ENCODE measurements at regions not wholly inside any gene's neighbourhood (a gene's known extent, or its start where the extent isn't known, plus 50 kb on each side); places are given as distances from the start of the nearest gene placed in this dataset.
A peak's percentile ranks its signal among the peaks of the same experiment; 100 is the strongest.
"Not testable (repeated sequence)": the region's sequence is repeated elsewhere in the genome, so short reads cannot be mapped to it uniquely, and the experiment has no call there.

DNA sequence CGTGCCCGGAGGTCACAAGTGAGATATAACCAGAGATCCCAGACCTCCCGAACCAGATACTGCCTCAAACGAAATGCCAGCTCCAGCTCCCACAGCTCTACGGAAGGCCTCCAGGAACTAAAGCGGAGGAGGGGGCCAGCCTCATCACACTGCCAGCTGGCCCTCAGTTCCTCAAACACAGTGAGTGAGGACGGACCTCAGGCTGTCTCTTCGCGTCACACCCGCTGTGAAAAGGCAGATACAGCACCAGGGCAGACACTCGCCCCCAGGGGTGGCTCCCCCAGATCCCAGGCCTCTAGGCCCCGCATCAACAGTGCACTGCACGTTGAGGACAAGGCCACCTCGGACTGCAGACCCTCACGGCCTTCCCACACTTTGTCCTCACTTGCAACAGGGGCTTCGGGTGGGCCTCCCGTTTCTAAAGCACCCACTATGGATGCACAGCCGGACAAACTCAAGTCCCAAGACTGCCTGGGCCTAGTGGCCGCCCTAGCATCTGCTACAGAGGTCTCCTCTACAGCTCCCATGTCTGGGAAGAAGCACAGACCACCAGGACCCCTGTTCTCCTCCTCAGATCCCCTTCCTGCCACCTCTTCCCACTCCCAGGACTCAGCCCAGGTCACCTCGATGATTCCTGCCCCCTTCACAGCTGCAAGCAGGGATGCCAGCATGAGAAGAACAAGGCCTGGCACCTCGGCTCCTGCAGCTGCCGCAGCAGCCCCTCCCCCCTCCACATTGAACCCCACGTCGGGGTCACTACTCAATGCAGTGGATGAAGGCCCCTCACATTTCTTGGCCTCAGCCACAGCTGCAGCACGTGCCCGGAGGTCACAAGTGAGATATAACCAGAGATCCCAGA, 149.3 kb upstream of the C1QTNF3 start:
- intact Hi-C loops (cut with DNase I); H3K36me3 ChIP-seq (ENCODE audit: control insufficient read depth in 1 of 2, insufficient read depth in 2 of 2, low read length in 1 of 2); ATAC-seq (ENCODE audit: low FRiP score); H3K27ac ChIP-seq (ENCODE audit: low read depth in 1 of 2, low read length in 2 of 2); H3K4me3 ChIP-seq (ENCODE audit: low read length in 2 of 2); H3K4me1 ChIP-seq (ENCODE audit: control insufficient read depth in 1 of 2, insufficient read depth in 2 of 2, low read length in 2 of 2); H3K27me3 ChIP-seq (ENCODE audit: control insufficient read depth in 1 of 2, insufficient read depth in 2 of 2, low read length in 1 of 2); H3K9me3 ChIP-seq (ENCODE audit: control insufficient read depth, low read length): not testable (repeated sequence)
- WGBS, 2 donors, result 88 to 90% methylated on average over 26 of the region's 26 CpGs
- peak; percentile 67 to 85 for DNase-seq

DNA sequence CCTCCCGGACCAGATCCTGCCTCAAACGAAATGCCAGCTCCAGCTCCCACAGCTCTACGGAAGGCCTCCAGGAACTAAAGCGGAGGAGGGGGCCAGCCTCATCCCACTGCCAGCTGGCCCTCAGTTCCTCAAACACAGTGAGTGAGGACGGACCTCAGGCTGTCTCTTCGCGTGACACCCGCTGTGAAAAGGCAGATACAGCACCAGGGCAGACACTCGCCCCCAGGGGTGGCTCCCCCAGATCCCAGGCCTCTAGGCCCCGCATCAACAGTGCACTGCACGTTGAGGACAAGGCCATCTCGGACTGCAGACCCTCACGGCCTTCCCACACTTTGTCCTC, 149.9 kb upstream of the C1QTNF3 start:
- not testable (repeated sequence) for H3K27ac ChIP-seq (ENCODE audit: low read depth in 1 of 2, low read length in 2 of 2)

DNA sequence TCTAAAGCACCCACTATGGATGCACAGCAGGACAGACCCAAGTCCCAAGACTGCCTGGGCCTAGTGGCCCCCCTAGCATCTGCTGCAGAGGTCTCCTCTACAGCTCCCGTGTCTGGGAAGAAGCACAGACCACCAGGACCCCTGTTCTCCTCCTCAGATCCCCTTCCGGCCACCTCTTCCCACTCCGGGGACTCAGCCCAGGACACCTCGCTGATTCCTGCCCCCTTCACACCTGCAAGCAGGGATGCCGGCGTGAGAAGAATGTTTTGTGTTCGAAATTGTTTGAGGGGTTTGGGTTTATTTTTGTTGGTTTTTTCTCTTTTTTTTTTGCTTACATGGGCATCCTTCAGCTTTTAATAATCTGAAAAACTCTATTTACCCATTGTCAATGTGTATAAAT, 150.3 kb upstream of the C1QTNF3 start:
- DNase-seq, result peak; percentile 48 to 84
- H3K36me3 ChIP-seq (ENCODE audit: control insufficient read depth in 1 of 2, insufficient read depth in 2 of 2, low read length in 1 of 2); H3K9me3 ChIP-seq (ENCODE audit: control insufficient read depth, low read length); ATAC-seq (ENCODE audit: low FRiP score); H3K4me3 ChIP-seq (ENCODE audit: low read length in 2 of 2); intact Hi-C loops (cut with DNase I); H3K27me3 ChIP-seq (ENCODE audit: control insufficient read depth in 1 of 2, insufficient read depth in 2 of 2, low read length in 1 of 2); H3K27ac ChIP-seq (ENCODE audit: low read depth in 1 of 2, low read length in 2 of 2); H3K4me1 ChIP-seq (ENCODE audit: control insufficient read depth in 1 of 2, insufficient read depth in 2 of 2, low read length in 2 of 2): not testable (repeated sequence)
- WGBS, 2 donors, result 93 to 94% methylated on average over 7 of the region's 7 CpGs

More for the DNA sequence above, 149.9 kb upstream of the C1QTNF3 start:
- intact Hi-C loops (cut with DNase I); ATAC-seq (ENCODE audit: low FRiP score); H3K4me1 ChIP-seq (ENCODE audit: control insufficient read depth in 1 of 2, insufficient read depth in 2 of 2, low read length in 2 of 2); H3K4me3 ChIP-seq (ENCODE audit: low read length in 2 of 2); H3K27me3 ChIP-seq (ENCODE audit: control insufficient read depth in 1 of 2, insufficient read depth in 2 of 2, low read length in 1 of 2); H3K9me3 ChIP-seq (ENCODE audit: control insufficient read depth, low read length); H3K36me3 ChIP-seq (ENCODE audit: control insufficient read depth in 1 of 2, insufficient read depth in 2 of 2, low read length in 1 of 2): not testable (repeated sequence)
- peak; percentile 50 to 79 for DNase-seq
- WGBS, 2 donors, result 91 to 92% methylated on average over 10 of the region's 13 CpGs

DNA sequence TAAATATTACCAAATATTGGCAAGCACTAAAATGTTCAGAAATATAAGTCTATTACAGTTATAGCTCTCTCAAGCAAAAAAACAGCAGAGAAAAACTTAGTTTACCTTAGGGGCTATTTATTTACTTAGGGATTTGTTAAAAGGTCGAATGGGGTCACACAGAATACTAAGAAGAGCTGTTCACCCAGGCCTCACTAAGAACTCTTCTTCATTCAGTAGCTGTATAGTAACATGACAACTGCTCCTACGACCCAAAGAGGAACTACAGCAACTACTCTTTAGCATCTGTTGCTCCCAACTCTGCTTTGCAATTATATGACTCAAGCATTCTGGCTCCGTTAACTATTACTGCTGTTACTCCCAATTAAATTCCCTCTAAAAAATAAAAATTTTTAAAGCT, 150.8 kb upstream of the C1QTNF3 start:
- 47 to 63% methylated on average over 2 of the region's 3 CpGs for WGBS, 2 donors
- H3K27ac ChIP-seq (ENCODE audit: low read depth in 1 of 2, low read length in 2 of 2); H3K36me3 ChIP-seq (ENCODE audit: control insufficient read depth in 1 of 2, insufficient read depth in 2 of 2, low read length in 1 of 2); H3K27me3 ChIP-seq (ENCODE audit: control insufficient read depth in 1 of 2, insufficient read depth in 2 of 2, low read length in 1 of 2); H3K4me3 ChIP-seq (ENCODE audit: low read length in 2 of 2); DNase-seq; intact Hi-C loops (cut with DNase I); H3K9me3 ChIP-seq (ENCODE audit: control insufficient read depth, low read length); H3K4me1 ChIP-seq (ENCODE audit: control insufficient read depth in 1 of 2, insufficient read depth in 2 of 2, low read length in 2 of 2); ATAC-seq (ENCODE audit: low FRiP score): not testable (repeated sequence)

DNA sequence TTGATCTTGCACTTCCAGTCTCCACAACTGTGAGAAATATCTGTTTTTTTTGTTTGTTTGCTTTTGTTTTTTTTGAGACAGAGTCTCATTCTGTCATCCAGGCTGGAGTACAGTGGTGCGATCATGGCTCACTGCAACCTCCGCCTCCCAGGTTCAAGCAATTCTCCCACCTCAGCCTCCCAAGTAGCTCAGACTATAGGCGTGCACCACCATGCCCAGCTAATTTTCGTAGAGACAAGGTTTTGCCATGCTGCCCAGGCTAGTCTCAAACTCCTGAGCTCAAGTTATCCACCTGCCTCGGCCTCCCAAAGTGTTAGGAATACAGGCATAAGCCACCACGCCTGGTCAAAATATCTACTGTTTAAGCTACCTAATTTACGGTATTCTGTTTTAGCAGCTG, 153.1 kb upstream of the C1QTNF3 start:
- H3K27ac ChIP-seq (ENCODE audit: low read depth in 1 of 2, low read length in 2 of 2); H3K9me3 ChIP-seq (ENCODE audit: control insufficient read depth, low read length); ATAC-seq (ENCODE audit: low FRiP score); H3K4me3 ChIP-seq (ENCODE audit: low read length in 2 of 2); H3K27me3 ChIP-seq (ENCODE audit: control insufficient read depth in 1 of 2, insufficient read depth in 2 of 2, low read length in 1 of 2); H3K4me1 ChIP-seq (ENCODE audit: control insufficient read depth in 1 of 2, insufficient read depth in 2 of 2, low read length in 2 of 2); H3K36me3 ChIP-seq (ENCODE audit: control insufficient read depth in 1 of 2, insufficient read depth in 2 of 2, low read length in 1 of 2); intact Hi-C loops (cut with DNase I): not testable (repeated sequence)
- peak; percentile 40 to 72 for DNase-seq
- WGBS, 2 donors, result 96 to 97% methylated on average over 6 to 7 of the region's 7 CpGs

DNA sequence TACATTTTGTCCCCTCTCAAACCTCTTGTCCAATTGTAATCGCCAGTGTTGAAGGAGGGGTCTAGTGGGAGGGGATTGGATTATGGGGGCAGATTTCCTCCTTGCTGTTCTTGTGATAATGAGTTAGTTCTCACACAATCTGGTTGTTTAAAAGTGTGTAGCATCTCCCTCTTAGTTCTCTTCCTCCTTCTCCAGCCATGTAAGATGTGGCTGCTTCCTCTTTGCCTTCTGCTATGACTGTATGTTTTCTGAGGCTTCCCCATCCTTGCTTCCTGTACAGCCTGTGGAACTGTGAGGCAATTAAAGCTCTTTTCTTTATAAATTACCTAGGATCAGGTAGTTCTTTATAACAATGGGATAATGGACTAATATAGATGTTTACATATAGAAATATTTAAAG, 162.3 kb upstream of the C1QTNF3 start:
- ATAC-seq (ENCODE audit: low FRiP score); intact Hi-C loops (cut with DNase I): not testable (repeated sequence)
- 94 to 100% methylated on average over 1 of the region's 1 CpG for WGBS, 2 donors

DNA sequence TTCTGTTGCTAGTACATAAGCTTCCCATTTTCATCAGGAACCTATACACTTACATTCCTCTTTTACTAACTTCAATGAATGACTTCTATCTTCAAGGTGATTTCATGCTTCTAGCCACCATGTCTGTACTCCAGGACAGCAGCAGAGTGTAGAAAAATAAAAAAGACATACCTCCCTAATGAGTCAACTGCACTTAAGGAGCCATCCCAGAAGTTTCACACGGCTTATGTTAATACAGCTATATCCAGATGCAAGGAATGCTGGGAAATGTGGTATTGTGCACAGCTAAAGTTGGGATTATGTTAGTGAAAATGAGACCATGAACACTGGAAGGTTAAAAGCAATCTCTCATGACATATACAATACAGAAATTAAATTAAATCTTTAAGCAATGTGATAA, 174.4 kb upstream of the C1QTNF3 start:
- 79% methylated on average over 1 of the region's 1 CpG for WGBS, 2 donors
- H3K27me3 ChIP-seq (ENCODE audit: control insufficient read depth in 1 of 2, insufficient read depth in 2 of 2, low read length in 1 of 2); H3K9me3 ChIP-seq (ENCODE audit: control insufficient read depth, low read length); H3K4me1 ChIP-seq (ENCODE audit: control insufficient read depth in 1 of 2, insufficient read depth in 2 of 2, low read length in 2 of 2); H3K27ac ChIP-seq (ENCODE audit: low read depth in 1 of 2, low read length in 2 of 2); ATAC-seq (ENCODE audit: low FRiP score); H3K4me3 ChIP-seq (ENCODE audit: low read length in 2 of 2); intact Hi-C loops (cut with DNase I); H3K36me3 ChIP-seq (ENCODE audit: control insufficient read depth in 1 of 2, insufficient read depth in 2 of 2, low read length in 1 of 2); DNase-seq: not testable (repeated sequence)

More for the DNA sequence above, 162.3 kb upstream of the C1QTNF3 start:
- not testable (repeated sequence) for H3K4me1 ChIP-seq (ENCODE audit: control insufficient read depth in 1 of 2, insufficient read depth in 2 of 2, low read length in 2 of 2); H3K9me3 ChIP-seq (ENCODE audit: control insufficient read depth, low read length); H3K27ac ChIP-seq (ENCODE audit: low read depth in 1 of 2, low read length in 2 of 2); H3K36me3 ChIP-seq (ENCODE audit: control insufficient read depth in 1 of 2, insufficient read depth in 2 of 2, low read length in 1 of 2); H3K4me3 ChIP-seq (ENCODE audit: low read length in 2 of 2); H3K27me3 ChIP-seq (ENCODE audit: control insufficient read depth in 1 of 2, insufficient read depth in 2 of 2, low read length in 1 of 2); DNase-seq

DNA sequence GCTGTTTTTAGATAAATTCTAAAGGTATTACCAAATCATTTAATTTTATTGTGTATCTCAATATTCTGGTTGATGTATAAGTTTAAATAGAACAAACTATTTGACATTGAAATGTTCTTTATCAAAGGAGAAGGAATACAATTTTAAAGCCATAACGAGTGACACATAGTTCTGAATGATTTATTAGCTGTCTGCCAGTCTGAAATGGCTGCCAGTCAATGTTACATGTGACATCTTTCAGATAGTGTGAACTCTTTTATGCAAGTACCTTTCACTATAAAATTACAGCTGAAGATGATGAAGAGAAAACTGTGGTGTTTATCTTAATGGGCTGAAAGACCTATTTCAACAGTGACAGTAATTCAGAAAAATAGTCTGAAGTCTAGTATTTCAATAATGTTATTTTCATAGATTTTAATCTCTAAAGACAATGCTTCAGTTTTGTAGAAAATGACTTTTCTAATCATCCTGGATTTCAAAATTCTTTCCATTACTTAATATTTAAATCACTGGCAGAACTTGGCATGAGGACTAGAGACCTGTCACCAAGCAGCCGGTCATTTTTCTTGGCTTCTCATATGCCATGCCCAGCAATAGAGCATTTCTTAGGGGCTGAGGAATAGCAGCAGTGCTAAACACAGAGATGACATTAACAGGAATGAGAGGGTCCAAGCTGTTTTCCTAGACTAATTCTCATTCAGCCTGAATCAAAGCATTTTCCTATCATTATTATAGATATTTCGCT, 178.5 kb upstream of the C1QTNF3 start:
- H3K27ac ChIP-seq (ENCODE audit: low read depth in 1 of 2, low read length in 2 of 2); DNase-seq; H3K4me1 ChIP-seq (ENCODE audit: control insufficient read depth in 1 of 2, insufficient read depth in 2 of 2, low read length in 2 of 2); ATAC-seq (ENCODE audit: low FRiP score); H3K4me3 ChIP-seq (ENCODE audit: low read length in 2 of 2); intact Hi-C loops (cut with DNase I); H3K27me3 ChIP-seq (ENCODE audit: control insufficient read depth in 1 of 2, insufficient read depth in 2 of 2, low read length in 1 of 2); H3K36me3 ChIP-seq (ENCODE audit: control insufficient read depth in 1 of 2, insufficient read depth in 2 of 2, low read length in 1 of 2); H3K9me3 ChIP-seq (ENCODE audit: control insufficient read depth, low read length): not testable (repeated sequence)
- 5 to 9% methylated on average over 3 of the region's 3 CpGs for WGBS, 2 donors

DNA sequence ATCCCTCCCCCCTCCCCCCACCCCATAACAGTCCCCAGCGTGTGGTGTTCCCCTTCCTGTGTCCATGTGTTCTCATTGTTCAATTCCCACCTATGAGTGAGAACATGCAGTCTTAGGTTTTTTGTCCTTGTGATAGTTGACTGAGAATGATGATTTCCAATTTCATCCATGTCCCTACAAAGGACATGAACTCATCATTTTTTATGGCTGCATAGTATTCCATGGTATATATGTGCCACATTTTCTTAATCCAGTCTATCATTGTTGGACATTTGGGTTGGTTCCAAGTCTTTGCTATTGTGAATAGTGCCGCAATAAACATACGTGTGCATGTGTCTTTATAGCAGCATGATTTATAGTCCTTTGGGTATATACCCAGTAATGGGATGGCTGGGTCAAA, 180.1 kb upstream of the C1QTNF3 start:
- H3K36me3 ChIP-seq (ENCODE audit: control insufficient read depth in 1 of 2, insufficient read depth in 2 of 2, low read length in 1 of 2); H3K27ac ChIP-seq (ENCODE audit: low read depth in 1 of 2, low read length in 2 of 2); H3K9me3 ChIP-seq (ENCODE audit: control insufficient read depth, low read length); DNase-seq; intact Hi-C loops (cut with DNase I); H3K27me3 ChIP-seq (ENCODE audit: control insufficient read depth in 1 of 2, insufficient read depth in 2 of 2, low read length in 1 of 2); H3K4me1 ChIP-seq (ENCODE audit: control insufficient read depth in 1 of 2, insufficient read depth in 2 of 2, low read length in 2 of 2); H3K4me3 ChIP-seq (ENCODE audit: low read length in 2 of 2); ATAC-seq (ENCODE audit: low FRiP score): not testable (repeated sequence)
- WGBS, 2 donors, result 92 to 95% methylated on average over 1 of the region's 3 CpGs
